GM18520 (cell line): ENCODE measurements at regions not wholly inside any gene's neighbourhood (a gene's known extent, or its start where the extent isn't known, plus 50 kb on each side); places are given as distances from the start of the nearest gene placed in this dataset.
"Not testable (repeated sequence)": the region's sequence is repeated elsewhere in the genome, so short reads cannot be mapped to it uniquely, and the experiment has no call there.

Experiments used
- ATAC-seq: cut with Tn5 transposase; IDR thresholded peaks from one replicate; pipeline ENCODE4 v1.9.1; 2021; ENCODE audit not compliant: unreplicated experiment

DNA sequence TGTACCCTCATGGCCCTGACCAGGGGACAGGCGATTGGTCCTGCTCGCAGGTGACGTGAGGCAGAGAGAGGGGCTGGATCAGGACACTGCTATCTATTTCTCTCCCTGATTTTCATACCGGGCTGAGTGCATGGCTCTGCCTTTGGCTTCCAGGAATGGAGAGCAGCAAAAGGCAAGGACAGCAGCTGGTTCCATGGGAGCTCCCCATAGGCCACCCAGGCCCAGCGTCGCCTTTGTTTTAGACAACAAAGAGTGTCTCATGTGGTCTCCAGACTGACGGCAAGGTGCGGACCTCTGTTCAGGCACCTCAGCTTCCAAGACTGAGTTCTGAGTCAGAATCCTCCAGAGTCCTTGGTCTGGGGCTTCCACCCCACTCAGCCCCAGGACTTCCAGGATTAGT is 123.1 kb downstream of the VEGFA start:
- ATAC-seq, result no peak

DNA sequence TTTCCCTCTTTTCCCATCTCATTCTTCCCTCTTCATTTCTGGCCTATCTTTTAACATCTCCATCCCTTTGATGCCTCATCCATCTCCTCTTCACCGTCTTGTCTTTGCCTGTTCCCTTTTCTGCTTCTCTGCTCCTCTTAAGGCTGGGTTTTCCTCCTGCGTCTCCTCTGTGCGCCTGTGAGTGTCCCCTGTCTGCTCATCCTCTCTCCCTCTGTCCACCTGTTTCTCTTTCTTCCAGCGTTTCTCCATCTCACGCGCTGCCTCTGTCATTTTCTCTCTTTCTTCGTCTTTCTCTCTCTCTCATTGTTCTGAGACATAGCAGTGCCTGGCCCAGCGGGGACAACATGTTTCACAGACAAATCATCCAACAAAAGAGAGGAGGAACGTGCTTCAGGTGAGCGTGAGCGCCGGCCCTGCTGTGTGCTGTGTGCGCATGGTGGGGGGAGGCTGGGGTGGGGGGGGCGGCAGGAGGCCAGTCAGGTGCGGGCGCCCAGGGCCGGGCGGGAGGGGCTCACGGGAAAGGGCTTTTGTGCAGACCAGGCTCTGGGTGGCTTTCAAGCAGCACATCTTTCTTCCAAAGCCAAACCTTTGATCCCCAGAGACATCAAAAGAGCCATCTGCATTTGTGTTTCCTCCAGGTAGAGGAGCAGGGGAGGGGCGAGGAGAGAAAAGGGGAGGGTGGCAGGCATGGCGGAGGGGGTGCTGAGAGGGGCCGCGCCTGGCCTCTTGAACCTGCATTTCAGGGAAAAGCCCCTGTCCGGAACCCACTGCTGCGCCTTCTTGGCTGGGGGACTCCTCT is 121.3 kb downstream of the VEGFA start:
- ATAC-seq, result no peak

DNA sequence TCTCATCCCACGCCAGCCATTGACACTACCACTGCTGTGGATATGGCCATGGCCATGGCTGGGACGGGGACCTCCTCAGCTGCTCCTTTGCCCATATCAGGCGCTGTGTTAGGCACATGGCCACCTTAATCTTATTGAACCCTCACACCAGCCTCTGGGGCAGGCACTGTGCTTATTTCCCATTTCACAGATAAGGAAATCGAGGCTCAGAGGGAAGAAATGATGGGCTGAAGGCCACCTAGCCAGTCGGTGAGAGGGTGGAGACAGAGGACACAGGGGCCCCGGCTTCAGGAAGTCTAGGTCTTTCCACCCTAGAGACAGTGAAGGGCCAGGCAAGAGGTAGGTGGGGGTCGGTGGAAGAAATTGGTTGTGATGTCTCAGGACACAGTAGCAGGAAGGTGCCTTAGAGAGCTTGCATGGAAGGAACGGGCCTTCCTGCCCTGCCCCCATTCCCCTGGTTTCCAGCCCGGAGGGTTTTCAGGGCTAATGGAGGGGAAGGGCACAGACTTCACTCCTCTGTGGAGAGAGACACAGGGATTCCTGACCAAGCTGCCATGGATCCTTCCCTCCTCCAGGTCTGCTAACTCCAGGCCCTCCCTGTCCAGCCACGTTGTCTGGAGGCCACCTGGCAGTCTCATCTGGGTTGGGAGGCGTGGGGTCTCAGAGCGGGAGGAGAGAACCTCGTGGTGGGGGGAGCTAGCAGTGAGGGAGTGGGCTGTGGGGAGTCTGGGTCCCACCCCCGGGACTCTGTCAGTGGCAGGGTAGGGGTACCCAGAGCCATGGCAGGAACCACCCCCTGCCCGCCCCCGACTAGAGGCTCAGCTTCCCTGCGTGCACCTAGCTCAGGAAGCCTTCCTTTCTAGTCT is 120.4 kb downstream of the VEGFA start:
- no peak for ATAC-seq

DNA sequence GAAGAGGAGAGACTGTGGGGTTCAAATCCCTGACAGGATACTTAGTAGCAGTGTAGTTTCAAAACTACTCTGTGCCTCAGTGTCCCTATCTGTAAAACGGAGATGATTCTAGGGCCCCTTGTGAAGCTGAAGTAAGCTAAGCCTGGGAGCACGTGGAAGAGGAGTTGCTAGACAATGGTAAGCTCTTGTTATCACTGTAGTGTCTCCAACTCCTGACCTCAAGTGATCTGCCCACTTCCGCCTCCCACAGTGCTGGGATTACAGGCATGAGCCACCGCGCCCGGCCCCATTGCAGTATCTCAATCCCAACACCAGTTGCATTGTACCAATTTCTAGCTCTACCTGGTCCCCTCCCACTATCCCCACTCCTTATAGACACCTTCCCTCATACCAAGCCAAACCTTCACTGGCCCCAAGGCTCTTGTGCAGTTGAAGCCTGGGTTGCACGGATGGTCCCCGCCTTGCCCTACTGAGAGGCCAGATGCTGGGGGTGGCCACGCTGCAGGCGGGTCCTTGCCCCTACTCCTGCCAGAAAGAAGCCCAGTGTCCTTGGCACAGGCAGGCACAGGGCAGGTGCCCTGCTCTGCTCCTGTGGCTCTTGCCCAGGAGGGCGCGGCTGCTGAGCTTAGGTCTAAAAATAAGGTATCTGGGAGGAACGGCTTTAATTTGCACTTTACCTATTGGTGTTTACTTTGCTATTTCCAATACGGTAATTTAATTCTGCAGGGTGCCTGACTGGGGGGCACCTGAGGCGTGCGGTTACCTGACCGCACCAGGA is 118.1 kb downstream of the VEGFA start:
- no peak for ATAC-seq

DNA sequence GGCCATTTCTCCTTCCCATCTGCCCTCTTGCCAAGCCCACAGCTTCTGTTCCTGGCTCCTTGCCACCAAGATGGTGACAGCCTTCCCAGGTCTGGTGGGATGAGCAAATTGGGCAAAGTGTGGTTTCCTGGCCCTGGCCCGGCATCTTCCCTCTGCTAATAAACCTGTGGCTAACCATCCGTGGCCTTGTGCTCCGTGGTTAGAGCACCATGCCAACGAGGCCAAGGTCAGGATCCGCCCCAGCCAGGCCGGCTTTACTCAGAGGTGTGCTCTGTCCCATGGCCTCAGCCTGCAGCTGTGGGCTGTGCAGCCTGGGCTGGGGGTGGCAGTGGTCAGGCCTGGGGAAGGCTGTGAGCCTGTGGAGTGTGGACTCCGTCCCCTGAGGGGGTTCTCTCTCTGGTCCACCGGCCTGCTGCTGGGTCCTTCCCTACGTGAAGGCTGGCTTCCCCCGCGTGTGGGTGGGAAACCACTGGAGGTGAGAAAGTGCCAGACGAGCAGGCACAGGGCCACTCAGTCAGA is 117.4 kb downstream of the VEGFA start:
- no peak for ATAC-seq

DNA sequence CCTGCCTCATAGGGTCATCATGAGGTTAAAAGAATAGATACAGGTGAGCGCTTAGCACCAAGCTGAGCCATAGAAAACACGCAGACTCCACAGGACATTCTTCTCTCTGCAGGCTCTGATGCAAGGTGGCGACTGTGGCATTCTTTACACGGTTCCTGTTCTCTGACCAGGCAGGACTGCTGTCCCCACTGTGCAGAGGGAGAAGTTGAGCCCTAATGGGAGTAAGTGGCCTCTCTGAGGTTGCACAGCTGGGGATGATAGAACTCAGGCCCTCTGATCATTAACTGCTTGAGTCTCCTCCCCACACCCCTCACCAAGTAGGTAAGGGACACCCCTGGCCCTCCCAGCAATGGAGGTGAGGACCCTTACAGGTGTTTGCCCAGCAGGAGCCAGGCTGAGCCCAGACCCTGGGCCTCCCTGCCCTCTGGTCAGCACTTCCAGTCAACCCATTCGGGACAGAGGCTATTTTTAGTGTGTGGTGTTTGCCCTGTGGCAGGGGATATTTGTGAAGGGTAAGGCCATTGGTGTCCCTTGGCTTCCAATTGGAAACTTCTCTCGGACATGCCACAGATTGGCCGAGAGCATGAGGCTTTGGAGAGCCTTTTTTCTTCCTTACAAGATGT is 116.8 kb downstream of the VEGFA start:
- ATAC-seq, result no peak

DNA sequence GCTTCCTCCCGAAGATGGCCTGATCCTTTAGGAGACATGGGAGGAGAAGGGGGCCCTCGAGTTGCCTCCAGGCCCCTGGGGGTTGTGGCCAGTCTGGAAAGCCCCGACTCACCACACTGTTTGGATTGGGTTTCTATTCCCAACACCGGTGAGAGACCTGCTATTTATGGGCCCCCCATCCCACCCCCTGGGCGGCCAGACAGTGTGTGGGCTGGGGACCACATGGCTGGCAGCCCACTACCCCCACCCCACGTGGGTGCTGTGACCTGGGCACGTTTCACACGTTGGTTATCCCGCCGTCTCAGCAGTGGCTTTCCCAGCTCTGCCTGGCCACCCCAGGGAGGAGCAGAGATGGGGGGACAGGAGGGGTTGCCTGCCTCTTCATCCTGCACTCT is 116.1 kb downstream of the VEGFA start:
- no peak for ATAC-seq

DNA sequence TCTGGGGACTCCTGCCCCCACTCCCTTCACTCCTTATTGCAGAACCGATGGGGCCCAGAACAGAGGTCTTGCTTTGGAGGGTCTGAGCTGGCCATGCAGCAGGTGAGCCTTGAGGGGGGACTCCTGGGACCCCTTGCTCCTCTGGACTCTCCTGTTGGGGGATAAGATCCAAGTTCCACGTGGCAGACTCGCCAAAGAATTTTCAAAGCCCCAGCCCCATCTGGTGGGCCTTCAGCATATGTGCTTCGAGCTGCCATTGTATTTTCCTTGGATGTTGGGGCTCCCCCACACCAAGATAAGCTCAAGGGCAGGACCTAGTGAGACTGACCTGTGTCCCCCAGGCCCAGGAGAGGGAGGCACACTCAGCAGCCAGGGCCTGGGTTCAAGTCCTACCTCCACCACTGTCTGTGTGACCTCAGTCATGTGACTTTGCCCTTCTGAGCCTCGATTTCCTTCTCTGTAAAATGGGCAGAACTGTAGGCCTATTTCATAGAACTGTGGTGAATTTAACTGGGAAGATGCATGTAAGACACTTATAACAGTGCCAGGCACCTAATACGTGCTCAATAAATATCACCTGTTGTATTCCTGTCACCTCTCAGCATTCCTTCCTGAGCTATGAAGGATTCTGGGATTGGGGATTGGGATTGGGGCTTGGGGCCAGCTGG is 115.5 kb downstream of the VEGFA start:
- no peak for ATAC-seq

DNA sequence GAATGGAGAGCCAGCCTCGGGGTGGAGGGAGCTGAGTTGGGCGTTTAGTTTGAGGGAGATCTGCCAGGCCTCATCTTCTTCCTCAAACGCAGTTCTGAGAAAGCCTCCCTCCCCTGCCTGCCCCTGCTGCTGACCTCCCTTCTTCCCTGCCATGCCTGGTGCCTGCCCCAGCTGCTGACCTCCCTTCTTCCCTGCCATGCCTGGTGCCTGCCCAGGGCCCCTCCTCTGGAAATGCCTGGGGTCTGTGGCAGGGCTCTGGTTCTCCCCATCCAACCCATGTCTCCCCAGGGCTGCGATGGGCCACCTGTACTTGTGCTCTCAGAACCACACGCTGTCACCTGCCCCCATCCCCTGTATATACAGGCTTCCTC is 114.6 kb downstream of the VEGFA start:
- no peak for ATAC-seq

DNA sequence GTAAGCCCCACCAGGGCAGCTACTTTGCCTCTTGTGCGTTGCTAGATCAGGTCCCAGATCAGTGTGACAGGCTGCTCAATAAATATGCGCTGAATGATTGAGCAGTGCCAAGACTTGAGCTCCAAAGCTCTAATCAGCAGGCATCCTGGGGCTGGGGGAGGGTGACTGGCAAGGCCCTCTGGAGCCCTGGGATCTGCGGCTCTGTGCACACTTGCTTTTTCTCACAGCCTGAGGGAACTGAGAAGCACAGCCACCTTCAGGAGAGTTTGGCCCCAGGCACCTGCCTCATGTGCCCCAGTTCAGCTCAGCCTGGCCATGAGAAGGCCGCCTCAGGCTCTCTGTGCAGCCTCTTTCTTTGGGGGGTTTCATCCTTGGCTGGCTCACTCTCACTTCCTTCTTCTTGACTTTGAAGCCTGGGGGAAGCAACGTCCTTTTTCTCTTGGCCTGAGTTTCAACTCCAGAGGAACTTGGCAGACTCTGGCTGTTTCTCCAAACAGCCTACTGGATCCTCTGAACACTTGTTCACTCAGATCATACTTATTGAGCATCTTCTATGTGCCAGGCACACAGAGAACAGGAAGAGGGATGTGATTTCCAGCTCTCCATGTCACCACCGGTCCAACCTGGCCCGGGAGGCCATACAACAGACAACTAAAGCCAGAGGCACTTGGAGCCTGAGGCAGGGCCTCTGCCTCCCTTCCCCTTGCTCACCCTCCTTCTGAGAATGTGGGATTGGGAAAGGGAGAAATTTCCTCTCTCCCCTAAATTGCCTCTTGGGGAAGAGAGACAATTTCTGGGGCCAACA is 114.0 kb downstream of the VEGFA start:
- ATAC-seq, result no peak

DNA sequence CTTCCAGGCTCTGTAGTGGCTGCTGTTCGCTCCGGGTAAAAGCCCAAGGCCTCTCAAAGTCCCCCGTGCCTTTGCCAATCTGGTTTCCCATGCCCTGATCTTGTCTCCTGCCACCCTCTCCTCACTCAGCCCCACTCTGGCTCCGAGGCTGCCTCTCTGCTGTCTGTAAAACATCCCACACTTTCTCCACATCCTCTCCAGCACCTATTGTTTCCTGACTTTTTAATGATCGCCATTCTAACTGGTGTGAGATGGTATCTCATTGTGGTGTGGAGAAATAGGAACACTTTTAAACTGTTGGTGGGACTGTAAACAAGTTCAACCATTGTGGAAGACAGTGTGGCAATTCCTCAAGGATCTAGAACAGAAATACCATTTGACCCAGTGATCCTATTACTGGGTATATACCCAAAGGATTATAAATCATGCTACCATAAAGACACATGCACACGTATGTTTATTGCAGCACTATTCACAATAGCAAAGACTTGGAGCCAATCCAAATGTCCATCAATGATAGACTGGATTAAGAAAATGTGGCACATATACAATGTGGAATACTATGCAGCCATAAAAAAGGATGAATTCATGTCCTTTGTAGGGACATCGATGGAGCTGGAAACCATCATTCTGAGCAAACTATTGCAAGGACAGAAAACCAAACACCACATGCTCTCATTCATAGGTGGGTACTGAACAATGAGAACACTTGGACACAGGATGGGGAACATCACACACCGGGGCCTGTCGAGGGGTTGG is 112.9 kb downstream of the VEGFA start:
- ATAC-seq, result not testable (repeated sequence)

DNA sequence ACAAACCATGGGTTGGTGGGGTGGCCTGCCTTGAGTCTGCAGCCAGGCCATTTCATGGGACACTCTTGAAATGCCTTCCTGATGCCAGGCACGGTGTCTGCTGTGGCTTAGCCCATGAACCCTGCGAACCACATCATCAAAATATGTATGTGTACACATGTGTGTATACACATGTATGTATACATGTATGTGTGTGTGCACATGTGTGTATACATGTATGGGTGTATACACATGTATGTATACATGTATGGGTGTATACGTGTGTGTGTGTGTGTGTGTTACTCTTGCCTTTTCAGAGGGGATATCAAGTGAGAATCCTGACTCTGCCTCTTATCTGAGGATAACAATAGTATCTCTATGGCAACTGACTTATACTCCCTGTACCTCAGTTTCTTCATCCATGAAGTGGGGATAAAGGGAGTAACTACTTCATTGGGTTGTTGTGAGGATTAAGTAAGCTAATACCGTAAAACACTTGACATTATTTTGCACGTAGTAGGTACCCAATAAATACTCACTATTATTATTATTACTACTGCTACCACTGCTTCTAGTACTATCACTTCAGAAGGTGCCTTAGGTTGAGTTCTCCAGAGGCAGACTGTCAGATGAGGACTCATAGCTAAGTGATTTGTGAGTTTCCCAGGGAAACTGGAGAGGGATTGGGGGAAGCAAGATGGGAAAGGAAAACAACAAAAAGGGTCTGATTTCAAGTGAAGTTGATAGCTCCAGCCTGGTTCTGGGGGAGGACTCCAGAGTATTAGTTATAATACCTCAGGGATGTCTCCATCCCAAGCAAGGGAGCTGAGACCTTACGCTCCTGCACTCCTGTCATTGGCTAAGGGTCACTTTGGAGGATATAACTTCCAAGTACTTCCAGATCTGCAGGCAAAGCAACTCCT is 110.5 kb downstream of the VEGFA start:
- ATAC-seq, result no peak

DNA sequence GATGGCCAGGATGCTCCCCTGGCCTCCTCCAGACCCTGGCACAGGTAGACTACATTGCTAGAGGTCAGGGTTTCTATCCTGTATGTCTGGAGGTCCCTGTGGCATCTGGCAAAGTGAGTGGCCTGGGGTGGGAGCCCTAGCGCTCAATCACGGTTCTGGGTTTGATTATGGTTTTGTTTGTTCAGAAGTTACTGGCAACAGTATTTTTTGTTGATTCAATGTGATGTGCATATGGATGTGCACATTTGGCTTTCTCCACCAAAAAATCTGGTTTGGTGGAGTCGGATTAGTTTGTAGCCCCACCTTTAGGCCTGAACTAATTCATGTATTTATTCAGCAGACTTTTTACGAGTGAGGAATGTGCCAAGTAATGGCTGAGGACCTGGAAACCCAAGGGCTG is 109.7 kb downstream of the VEGFA start:
- ATAC-seq, result no peak

DNA sequence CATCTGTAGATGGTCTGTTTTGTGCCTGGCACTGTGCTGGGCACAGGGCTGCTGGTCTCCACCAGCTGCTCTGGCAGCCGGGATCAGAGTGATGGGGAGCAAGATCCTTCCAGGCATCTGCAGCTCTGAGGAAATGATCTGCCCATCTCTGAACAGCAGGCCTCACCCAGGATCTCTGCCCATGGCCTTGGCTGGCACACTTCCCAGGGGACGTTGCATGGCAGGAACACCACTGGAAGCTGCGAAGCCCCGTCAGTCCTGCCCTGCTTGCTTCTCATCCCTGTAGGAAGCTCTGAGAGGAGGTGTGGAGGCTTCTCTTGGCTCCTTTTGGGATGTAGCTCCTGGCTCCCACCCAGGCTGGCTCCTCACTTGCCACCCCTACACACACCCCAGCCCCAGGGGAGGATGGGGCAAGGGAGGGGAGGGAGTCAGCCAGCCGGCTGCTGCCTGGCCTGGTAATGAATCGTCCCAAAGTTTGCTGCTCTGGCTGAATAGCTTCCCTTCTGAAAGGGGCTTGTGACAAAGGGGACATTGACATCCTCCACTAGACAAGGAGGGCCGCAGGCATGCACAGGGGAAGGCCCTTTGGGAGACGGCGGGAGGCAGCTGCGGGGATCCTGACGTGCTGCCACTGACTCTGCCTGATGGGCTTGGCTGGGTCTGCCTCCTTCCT is 108.9 kb downstream of the VEGFA start:
- ATAC-seq, result no peak

DNA sequence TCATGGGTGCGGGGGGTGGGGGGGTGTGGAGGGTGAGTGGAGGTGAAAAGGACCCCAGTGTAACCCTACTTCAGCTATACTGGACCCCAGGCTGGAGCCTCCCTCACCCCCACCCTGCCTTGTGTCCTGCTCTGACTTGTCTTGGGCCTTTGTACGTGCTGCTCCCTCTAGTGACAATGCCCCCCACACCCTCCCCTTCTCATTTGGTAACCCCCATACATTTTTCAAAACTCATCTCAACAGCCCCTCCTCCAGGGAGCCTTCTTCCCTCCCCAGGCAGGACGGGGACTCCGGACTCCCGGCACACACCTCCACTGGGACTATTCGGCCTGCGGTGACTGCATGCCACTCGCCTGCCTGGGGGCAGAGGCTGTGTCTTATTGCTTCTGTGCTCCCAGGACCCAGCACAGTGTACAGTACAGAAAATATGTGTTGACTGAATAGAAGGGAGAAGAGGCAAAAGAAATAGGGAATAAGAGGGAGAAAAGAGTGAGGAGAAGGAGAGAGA is 108.2 kb downstream of the VEGFA start:
- ATAC-seq, result no peak

DNA sequence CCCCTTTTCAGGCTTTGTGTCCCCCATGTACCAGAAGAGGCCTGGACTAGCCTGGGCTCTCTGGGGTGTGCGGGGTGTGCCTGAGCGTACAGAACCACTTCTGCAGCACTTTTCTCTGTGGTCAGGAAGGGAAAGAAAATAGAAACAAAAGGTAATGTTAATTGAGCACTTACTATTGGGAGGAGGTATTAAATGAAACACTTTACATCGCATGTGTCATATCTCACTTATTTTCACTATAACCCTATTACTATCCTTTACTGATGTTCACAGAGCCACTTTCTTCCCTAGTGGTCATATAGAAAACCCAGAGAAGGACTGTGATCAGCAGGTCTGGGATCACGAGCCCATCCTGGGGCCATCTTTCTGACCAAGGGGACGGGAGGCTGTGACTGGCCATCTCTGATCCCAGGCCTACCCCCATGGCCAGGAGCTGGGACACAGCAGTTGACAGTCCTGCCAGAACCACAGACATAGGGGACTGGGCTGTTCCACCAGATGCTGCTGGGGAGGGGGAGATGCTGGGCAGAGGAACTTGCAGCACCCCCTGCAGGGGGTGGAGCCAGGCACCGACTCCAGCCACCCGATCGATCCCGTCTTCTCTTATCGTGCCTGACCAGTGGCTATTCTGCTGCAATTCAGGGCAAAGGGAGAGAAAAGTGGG is 107.6 kb downstream of the VEGFA start:
- ATAC-seq, result no peak

DNA sequence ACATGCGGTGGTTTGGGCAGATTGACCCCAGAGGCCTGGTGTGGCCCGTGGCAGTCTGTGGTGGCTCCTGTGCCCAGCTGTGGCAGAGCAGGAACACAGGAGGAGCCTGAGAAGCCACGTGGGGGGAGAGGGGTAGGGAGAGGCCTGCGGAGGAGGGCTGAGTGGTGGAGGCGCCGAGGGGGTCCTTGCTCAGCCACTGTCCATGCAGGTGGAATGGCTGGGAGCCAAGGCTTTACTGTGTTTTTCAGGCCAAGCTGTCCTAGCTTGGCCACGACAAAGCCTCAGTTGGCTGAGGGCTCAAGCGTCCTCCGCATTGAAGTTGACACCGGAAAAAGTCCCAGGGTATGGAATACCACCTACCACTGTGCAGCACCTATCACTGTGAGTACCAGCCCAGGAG is 107.0 kb downstream of the VEGFA start:
- ATAC-seq, result no peak
